ENCODE measurements at regions not wholly inside any gene's neighbourhood (a gene's known extent, or its start where the extent isn't known, plus 50 kb on each side); places are given as distances from the start of the nearest gene placed in this dataset.

GRCh38 chr2:44051593-44052347 lies 56.0 kb upstream of the LRPPRC start:
- TF ChIP-seq CTCF (IDR thresholded peaks at IDR 0.05; ENCODE audit: borderline replicate concordance, extremely low read depth, low read length, poor library complexity, severe bottlenecking): no peak
- TF ChIP-seq EZH2 (IDR thresholded peaks at IDR 0.05; ENCODE audit: borderline replicate concordance, low read depth, low read length, severe bottlenecking): no peak

Data from DND-41 (cell line).